Panc1 (cell line): ENCODE measurements at regions not wholly inside any gene's neighbourhood (a gene's known extent, or its start where the extent isn't known, plus 50 kb on each side); places are given as distances from the start of the nearest gene placed in this dataset.

Source experiments
- CTCF ChIP-seq: fragments of 450-650 bp; IDR thresholded peaks from 2 replicates; pipeline ENCODE4 v1.5.1; 2017; ENCODE audit warnings: mild to moderate bottlenecking
- POLR2AphosphoS5 ChIP-seq: IDR thresholded peaks from 2 replicates; pipeline ENCODE4 v1.6.1; 2012; ENCODE audit warnings: mild to moderate bottlenecking, low read depth, low read length, moderate library complexity
- REST ChIP-seq, 2 experiments: IDR thresholded peaks; 2 replicates each; pipeline ENCODE4 v1.6.1; 2011 to 2012; ENCODE audit warnings: low read depth in 2 of 2, control low read depth in 1 of 2, low read length in 1 of 2, mild to moderate bottlenecking in 1 of 2, moderate library complexity in 1 of 2; ENCODE audit not compliant: insufficient read depth in 1 of 2
- SIN3A ChIP-seq: IDR thresholded peaks from 2 replicates; pipeline ENCODE4 v1.6.1; 2012; ENCODE audit warnings: low read depth, mild to moderate bottlenecking, low read length, moderate library complexity, borderline replicate concordance; ENCODE audit not compliant: insufficient read depth

GRCh38 chr17:65292430-65292829 lies 155.3 kb downstream of the RGS9 start:
- TF ChIP-seq CTCF (no peak), SIN3A (no peak), POLR2AphosphoS5 (no peak), REST (IDR thresholded peaks at IDR 0.05; ENCODE audit: insufficient read depth in 1 of 2, low read depth in 2 of 2, low read length in 1 of 2) (no peak)
